Keratinocyte (primary cell): ENCODE measurements at regions not wholly inside any gene's neighbourhood (a gene's known extent, or its start where the extent isn't known, plus 50 kb on each side); places are given as distances from the start of the nearest gene placed in this dataset.

ENCODE experiments used
- DNase-seq: peaks from one replicate; pipeline ENCODE4 v3.0.0-alpha.2; 2011; ENCODE audit warnings: low read depth, missing footprints, low spot score
- FAIRE-seq: peaks from 2 replicates; lab custom pipeline; 2011; peaks lifted over from hg19 to GRCh38; lab: Jason Lieb, UNC
- H2AFZ ChIP-seq: 2 replicates; pipeline ENCODE4 v1.6.0; 2012; ENCODE audit warnings: low read length, control low read depth, inconsistent platforms; ENCODE audit not compliant: control insufficient read depth
- H3K27ac ChIP-seq: 2 replicates; pipeline ENCODE4 v1.5.1; 2011; ENCODE audit warnings: low read length; ENCODE audit not compliant: control insufficient read depth, insufficient read depth
- H3K27me3 ChIP-seq: 3 replicates; pipeline ENCODE4 v1.6.0; 2011; ENCODE audit warnings: low read length; ENCODE audit not compliant: control insufficient read depth, insufficient read depth; ENCODE audit errors: extremely low read depth
- H3K36me3 ChIP-seq, 2 experiments: 2 replicates in 1 of 2; 3 replicates in 1 of 2; pipeline ENCODE4 v1.5.1; 2011; ENCODE audit warnings: low read length in 2 of 2, mild to moderate bottlenecking in 1 of 2; ENCODE audit not compliant: control insufficient read depth in 2 of 2, insufficient read depth in 2 of 2; ENCODE audit errors: extremely low read depth in 1 of 2
- H3K4me1 ChIP-seq: 3 replicates; pipeline ENCODE4 v1.5.1; 2011; ENCODE audit warnings: low read length; ENCODE audit not compliant: control insufficient read depth, insufficient read depth; ENCODE audit errors: extremely low read depth
- H3K4me2 ChIP-seq: 3 replicates; pipeline ENCODE4 v1.6.0; 2011; ENCODE audit warnings: low read depth, low read length; ENCODE audit not compliant: control insufficient read depth, insufficient read depth; ENCODE audit errors: extremely low read depth
- H3K4me3 ChIP-seq, 3 experiments: fragments of 200-600 bp in 1 of 3; sonication (generic) in 1 of 3; 2 replicates in 2 of 3; 3 replicates in 1 of 3; pipeline ENCODE4 v1.5.1; 2011 to 2016; ENCODE audit warnings: low read length in 3 of 3, mild to moderate bottlenecking in 3 of 3, control low read depth in 2 of 3, inconsistent platforms in 1 of 3, low read depth in 1 of 3, mixed read lengths in 1 of 3, mixed run types in 1 of 3, moderate library complexity in 1 of 3; ENCODE audit not compliant: control insufficient read depth in 2 of 3, insufficient read depth in 2 of 3; ENCODE audit errors: extremely low read depth in 1 of 3
- H3K79me2 ChIP-seq: 2 replicates; pipeline ENCODE4 v1.6.0; 2012; ENCODE audit warnings: low read length; ENCODE audit not compliant: control insufficient read depth, insufficient read depth
- H3K9ac ChIP-seq: 3 replicates; pipeline ENCODE4 v1.6.0; 2011; ENCODE audit warnings: low read length; ENCODE audit not compliant: control insufficient read depth, insufficient read depth; ENCODE audit errors: extremely low read depth
- H3K9me1 ChIP-seq: 3 replicates; pipeline ENCODE4 v1.6.0; 2011; ENCODE audit warnings: low read length; ENCODE audit not compliant: control insufficient read depth, insufficient read depth; ENCODE audit errors: extremely low read depth
- H3K9me3 ChIP-seq: 2 replicates; pipeline ENCODE4 v1.5.1; 2012; ENCODE audit warnings: low read depth, low read length; ENCODE audit not compliant: control insufficient read depth
- H4K20me1 ChIP-seq: 3 replicates; pipeline ENCODE4 v1.6.0; 2011; ENCODE audit warnings: low read length; ENCODE audit not compliant: control insufficient read depth, insufficient read depth; ENCODE audit errors: extremely low read depth
- CTCF ChIP-seq, 3 experiments: IDR thresholded peaks in 1 of 3; conservative IDR thresholded peaks in 1 of 3; optimal IDR thresholded peaks in 1 of 3; 2 replicates in 2 of 3; 3 replicates in 1 of 3; pipeline versions ENCODE3 to v1.5.1; 2011; ENCODE audit warnings: low read length in 3 of 3, mild to moderate bottlenecking in 3 of 3, moderate library complexity in 2 of 3, control low read depth in 1 of 3, inconsistent platforms in 1 of 3; ENCODE audit not compliant: insufficient read depth in 2 of 3; ENCODE audit errors: extremely low read depth in 1 of 3
- EZH2 ChIP-seq: IDR thresholded peaks from one replicate; pipeline ENCODE4 v1.6.1; 2012; ENCODE audit warnings: inconsistent platforms, mild to moderate bottlenecking, low read length, moderate library complexity
- dilution Hi-C: fragments of 300-500 bp; cut with MboI; formaldehyde crosslinking; loops from one replicate; pipeline ENCODE4 v1.7.0; 2020; ENCODE audit warnings: low sequenced_read_pairs; ENCODE audit not compliant: extremely low pct_ligation_motif_present

GRCh38 chr4:79209822-79210635 is 115.8 kb downstream of the NAA11 start:
- dilution Hi-C loops, result no loop called here
- no peaks in the 10 kb centered on the region for H4K20me1 ChIP-seq
- no peak overlapping the region for H3K9ac ChIP-seq
- H3K4me2 ChIP-seq, result no peak overlapping the region
- no peak overlapping the region for H3K27ac ChIP-seq
- H3K36me3 ChIP-seq, result no peaks in the 10 kb centered on the region
- TF ChIP-seq CTCF (optimal IDR thresholded peaks at IDR 0.05 in 1 of 3, IDR thresholded peaks at IDR 0.05 in 1 of 3, conservative IDR thresholded peaks at IDR 0.05 in 1 of 3; ENCODE audit: extremely low read depth in 1 of 3, insufficient read depth in 2 of 3, low read length in 3 of 3) (no peak), EZH2 (no peak)
- no peaks in the 10 kb centered on the region for H3K4me1 ChIP-seq
- no peaks in the 10 kb centered on the region for H3K79me2 ChIP-seq
- no peak for FAIRE-seq
- H3K9me1 ChIP-seq, result no peaks in the 10 kb centered on the region
- no peaks in the 10 kb centered on the region for H3K27me3 ChIP-seq
- no peak overlapping the region for H3K4me3 ChIP-seq
- H3K9me3 ChIP-seq, result no peaks in the 10 kb centered on the region
- no peak overlapping the region for H2AFZ ChIP-seq
- DNase-seq, result no peak

GRCh38 chr4:79209081-79209480 is 116.8 kb downstream of the NAA11 start:
- Histone ChIP-seq H3K79me2 (no peaks in the 10 kb centered on the region), H3K9me1 (no peaks in the 10 kb centered on the region), H3K36me3 (no peaks in the 10 kb centered on the region), H3K4me1 (no peaks in the 10 kb centered on the region), H4K20me1 (no peaks in the 10 kb centered on the region), H3K27ac (no peak overlapping the region), H3K4me2 (no peak overlapping the region), H3K9me3 (no peaks in the 10 kb centered on the region), H2AFZ (no peak overlapping the region), H3K4me3 (no peak overlapping the region), H3K27me3 (no peaks in the 10 kb centered on the region), H3K9ac (no peak overlapping the region)
- no peak for TF ChIP-seq CTCF (optimal IDR thresholded peaks at IDR 0.05 in 1 of 3, IDR thresholded peaks at IDR 0.05 in 1 of 3, conservative IDR thresholded peaks at IDR 0.05 in 1 of 3; ENCODE audit: extremely low read depth in 1 of 3, insufficient read depth in 2 of 3, low read length in 3 of 3)
- TF ChIP-seq EZH2, result no peak
- DNase-seq (no peak), FAIRE-seq (no peak)
- dilution Hi-C loops, result no loop called here
